ENCODE measurements at regions not wholly inside any gene's neighbourhood (a gene's known extent, or its start where the extent isn't known, plus 50 kb on each side); places are given as distances from the start of the nearest gene placed in this dataset.

DNA sequence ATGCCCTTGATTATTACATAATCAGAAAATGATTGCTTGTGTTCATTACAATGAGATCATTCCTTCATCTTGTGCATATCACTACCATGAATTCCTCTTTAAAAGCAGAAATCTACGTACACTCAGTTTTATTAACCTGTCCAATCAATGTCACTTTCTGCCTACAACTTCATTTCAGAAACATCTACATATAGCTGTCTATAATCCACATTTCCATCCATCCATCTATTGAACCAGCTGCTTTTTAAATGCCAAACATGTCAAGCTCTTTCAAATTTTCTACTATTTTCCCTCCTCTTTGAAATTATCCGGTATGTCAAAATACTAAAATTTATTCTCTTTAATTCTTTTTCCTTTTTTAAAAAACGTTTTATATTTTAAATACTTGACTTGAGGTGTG lies 462.0 kb downstream of the GABRG1 start:
- no peak for TF ChIP-seq CTCF (IDR thresholded peaks at IDR 0.05; ENCODE audit: extremely low read depth in 1 of 2, insufficient read depth in 1 of 2, low read depth in 1 of 2, low read length in 2 of 2)
- no peak for TF ChIP-seq GATA2 (IDR thresholded peaks at IDR 0.05; ENCODE audit: insufficient read depth, insufficient read length, low read depth, low read length)
- no peak for TF ChIP-seq POLR2A (IDR thresholded peaks at IDR 0.05; ENCODE audit: low read depth, low read length)
- no peak for TF ChIP-seq EZH2 (IDR thresholded peaks at IDR 0.05; ENCODE audit: borderline replicate concordance, low read depth, low read length, severe bottlenecking)
- no peak for TF ChIP-seq MAX (IDR thresholded peaks at IDR 0.05; ENCODE audit: insufficient read depth, insufficient read length)
- no peak for TF ChIP-seq POLR2AphosphoS5 (IDR thresholded peaks at IDR 0.05; ENCODE audit: insufficient read depth, low read depth, low read length)
- TF ChIP-seq MYC (IDR thresholded peaks at IDR 0.05; ENCODE audit: low read depth, low read length) = no peak
- TF ChIP-seq FOS (IDR thresholded peaks at IDR 0.05; ENCODE audit: borderline replicate concordance, insufficient read depth, low read length) = no peak

Data from endothelial cell of umbilical vein (primary cell).